Right kidney (tissue), 1 donor: ENCODE measurements at regions not wholly inside any gene's neighbourhood (a gene's known extent, or its start where the extent isn't known, plus 50 kb on each side); places are given as distances from the start of the nearest gene placed in this dataset.

Source experiments
- DNase-seq: peaks from one replicate; pipeline ENCODE4 v3.0.0-alpha.2; 2016

- no peak for DNase-seq
Measured at GRCh38 chr5:175765858-175766257, 105.5 kb upstream of the CPLX2 start.

DNA sequence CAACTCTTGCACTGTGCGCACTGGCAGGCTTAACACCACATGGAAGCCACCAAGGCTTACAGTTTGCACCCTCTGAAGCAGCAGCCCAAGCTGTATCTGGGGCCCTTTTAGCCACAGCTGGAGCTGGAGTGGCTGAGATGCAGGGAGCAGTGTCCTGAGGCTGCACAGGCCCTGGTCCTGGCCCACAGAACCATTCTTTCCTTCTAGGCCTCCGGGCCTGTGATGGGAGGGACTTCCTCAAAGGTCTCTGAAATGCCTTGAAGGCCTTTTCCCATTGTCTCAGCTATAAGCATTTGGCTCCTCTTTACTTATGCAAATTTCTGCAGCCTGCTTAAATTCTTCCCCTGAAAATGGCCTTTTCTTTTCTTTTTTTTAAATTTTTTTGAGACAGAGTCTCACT lies 104.4 kb upstream of the CPLX2 start:
- DNase-seq, result no peak

GRCh38 chr5:175772747-175773533 lies 98.4 kb upstream of the CPLX2 start:
- no peak for DNase-seq

- DNase-seq, result no peak
Measured at GRCh38 chr5:175773534-175774070, 97.8 kb upstream of the CPLX2 start.

- no peak for DNase-seq
Measured at GRCh38 chr5:175775416-175775815, 96.0 kb upstream of the CPLX2 start.

GRCh38 chr5:175778951-175779503 lies 92.4 kb upstream of the CPLX2 start:
- no peak for DNase-seq

GRCh38 chr5:175783739-175784138 lies 87.6 kb upstream of the CPLX2 start:
- DNase-seq, result no peak

DNA sequence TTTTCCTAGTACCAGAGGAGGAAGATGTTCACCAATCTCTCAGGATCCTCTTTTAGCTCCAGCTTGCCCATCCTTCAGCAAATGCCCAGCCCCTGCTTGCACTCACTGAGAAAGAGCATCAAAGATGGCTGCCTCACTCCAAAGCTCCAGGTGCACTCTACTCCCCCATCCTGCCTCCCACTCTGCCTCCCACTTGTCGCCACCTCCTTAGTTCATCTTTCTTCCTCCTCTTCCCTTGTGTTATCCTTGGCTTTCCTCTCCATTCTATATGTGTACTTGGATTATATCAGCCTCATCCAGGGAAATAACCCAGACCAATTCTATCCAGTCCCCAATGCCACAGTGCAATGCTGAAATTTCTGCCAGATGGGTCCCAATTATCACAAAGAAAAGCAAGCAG lies 87.1 kb upstream of the CPLX2 start:
- no peak for DNase-seq

DNA sequence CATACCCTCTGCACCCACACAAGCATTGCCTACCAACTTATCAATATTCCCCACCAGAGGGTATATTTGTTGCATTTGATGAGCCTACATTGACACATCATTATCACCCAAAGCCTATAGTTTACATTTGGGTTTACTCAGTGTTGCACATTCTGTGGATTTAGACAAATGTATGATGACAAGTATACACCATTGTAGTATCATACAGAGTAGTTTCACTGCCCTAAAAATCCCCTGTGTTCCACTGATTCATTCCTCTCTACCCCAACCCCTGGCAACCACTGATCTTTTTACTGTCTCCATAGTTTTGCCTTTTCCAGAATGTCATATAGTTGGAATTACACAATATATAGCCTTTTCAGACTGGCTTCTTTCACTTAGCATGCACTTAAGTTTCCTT lies 85.7 kb upstream of the CPLX2 start:
- DNase-seq, result no peak

DNA sequence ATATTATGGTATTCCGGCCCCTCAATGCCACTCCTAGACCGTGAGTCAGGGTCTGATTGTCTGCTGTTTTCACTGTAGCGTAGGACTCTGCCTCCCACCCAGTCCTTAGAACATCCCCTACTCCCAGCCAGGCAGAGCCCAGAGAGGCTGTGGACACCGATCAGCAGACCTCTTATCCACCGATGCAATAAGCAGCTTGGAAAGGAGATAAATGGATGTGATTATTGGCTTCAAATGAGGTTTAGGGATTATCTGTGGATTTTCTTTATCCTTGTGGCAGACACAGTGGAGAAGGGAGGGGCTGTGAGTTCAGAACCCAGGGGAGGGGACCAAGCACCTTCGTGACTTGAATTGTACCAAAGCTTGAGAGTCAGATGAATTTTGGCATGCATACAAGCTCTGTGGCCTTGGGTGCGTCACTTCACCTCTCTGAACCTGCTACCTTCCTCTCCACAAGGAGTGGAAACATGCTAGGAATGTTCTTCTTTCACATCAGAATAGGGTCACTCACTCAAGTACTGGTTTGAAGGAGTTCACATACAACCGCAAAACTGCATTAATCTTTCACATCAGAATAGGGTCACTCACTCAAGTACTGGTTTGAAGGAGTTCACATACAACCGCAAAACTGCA lies 83.1 kb upstream of the CPLX2 start:
- DNase-seq, result no peak

DNA sequence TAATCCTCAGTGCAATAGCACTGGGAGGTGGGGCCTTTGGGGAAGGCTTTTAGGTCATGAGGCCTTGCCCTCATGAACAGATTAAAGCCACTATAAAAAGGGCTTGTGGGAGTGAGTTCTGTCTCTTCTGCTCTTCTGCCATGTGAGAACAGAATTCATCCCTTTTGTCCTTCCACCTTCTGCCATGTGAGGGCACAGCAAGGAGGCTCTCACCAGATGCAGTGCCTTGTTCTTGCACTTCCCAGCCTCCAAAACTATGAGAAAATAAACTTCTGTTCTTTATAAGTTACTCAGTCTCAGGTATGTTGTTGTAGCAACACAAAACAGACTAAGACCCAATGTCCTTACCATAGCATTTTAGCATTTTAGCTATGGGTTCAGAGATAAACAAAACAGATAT lies 81.7 kb upstream of the CPLX2 start:
- DNase-seq, result no peak

DNA sequence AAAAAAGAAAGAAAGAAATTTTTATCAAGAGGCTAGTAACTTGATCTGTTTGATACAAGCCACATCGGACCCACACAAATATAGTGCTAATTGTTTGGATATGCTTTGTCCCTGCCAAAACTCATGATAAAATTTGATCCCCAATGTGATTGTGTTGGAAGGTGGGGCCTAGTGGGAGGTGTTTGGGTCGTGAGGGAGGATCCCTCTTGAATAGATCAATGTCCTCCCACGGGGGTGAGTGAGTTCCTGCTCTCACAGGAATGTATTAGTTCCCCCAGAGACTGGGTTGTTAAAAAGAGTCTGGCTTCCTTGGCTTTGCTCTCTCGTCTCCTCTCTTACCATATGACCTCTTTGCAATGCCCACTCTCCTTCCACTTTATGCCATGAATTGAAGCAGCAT lies 80.6 kb upstream of the CPLX2 start:
- no peak for DNase-seq

GRCh38 chr5:175795959-175796358 lies 75.4 kb upstream of the CPLX2 start:
- DNase-seq, result no peak

- peak; percentile 92 for DNase-seq
Measured at GRCh38 chr5:175796536-175797499, 74.6 kb upstream of the CPLX2 start.

DNA sequence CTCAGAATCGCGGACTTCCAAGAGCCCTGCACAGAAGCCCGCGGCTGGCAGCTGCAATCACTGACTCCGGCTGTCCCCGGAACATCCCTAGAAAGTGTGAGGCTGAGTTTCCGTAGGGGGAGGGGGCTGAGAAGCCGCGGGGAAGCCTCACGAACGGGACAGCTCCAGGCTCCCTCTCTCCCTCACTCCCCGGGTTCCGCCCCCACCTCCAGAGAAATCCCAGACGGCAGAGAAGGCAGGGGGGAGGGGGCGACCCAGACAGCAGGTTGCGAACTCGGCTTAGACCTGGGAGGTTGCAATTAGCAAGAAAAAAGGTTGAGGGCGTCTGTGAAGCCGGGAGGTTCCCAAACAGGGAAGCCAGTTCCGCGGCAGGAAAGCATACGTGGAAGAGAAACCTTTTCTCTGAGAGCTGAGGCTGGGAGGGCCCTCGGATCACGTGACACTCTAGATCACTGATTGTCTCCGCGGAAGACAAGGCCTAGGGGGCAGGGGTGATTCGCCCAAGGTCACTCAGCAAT lies 73.8 kb upstream of the CPLX2 start:
- no peak for DNase-seq

- DNase-seq, result no peak
Measured at GRCh38 chr5:175798626-175799025, 72.8 kb upstream of the CPLX2 start.

- no peak for DNase-seq
Measured at GRCh38 chr5:175800656-175801081, 70.7 kb upstream of the CPLX2 start.

DNA sequence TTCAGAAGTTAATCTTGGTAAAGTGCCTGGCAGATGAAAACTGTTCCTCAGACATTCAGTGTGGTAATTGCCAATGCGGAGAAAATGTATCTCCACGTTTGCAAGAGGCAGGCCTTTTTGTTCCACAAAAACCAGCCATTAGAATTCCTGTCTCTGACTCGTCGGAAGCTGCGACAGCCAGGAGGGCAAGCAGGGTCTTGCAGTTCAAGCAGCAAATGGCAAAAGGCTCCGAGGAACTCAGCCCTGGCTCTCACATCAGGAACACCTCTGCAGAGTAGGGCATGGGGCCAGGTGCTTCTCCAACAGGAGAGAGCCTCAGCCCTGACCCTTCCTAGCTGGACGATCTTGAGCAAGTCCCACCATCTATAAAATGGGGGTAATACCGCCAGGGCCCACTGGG lies 69.0 kb upstream of the CPLX2 start:
- DNase-seq, result no peak

DNA sequence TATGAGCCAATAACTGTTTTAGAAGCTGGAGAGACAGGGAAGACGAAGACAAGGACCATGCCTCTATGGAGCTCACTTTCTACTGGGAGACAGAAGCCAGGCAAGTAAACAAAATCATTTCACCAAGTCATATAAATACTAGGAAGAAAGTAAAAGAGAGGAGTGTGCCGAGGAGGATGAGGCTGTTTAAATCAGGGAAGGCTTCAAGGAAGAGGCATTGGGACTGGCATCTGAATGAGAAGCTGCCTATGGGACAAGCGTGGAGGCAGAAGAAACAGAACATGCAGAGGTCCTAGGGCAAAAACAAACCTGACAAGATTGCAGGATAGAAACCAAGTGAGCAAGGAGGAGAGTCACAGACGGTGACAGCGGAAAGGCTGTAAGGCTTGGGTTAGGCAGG lies 68.1 kb upstream of the CPLX2 start:
- DNase-seq, result no peak

DNA sequence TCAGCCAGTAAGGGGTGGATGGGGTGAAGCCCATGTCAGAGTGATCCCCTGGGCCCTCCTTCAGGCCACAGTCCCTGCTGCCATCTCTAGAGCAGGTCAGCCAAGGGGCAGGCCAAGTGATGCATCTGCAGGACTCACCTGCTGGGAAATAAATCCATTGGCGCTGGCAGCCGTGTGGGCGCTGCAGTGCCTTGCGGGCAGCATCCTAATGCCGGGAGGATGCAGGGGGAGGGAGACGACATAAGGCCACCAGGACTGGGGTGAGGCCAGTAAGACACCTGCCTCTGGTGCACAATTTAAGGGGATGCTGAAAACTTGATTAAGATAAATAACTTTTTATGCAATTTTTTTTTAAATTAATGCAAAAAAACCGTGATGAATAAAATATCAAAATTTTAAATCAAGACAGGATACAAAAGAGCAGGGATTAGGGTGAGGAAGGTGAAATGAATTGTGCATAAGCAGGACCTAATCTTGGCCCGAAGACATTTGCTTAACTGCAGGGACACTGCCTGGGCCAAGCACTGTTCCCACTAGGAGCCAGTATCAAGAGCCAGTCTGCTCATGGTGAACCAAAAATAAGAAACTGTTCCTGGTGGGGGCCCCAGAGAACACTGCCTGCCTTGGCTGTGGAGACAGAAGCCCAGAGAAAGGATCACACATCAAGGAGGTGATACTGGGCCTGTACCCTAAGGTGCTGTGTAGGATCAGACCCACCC lies 67.5 kb upstream of the CPLX2 start:
- DNase-seq, result no peak

GRCh38 chr5:175805256-175806011 lies 65.9 kb upstream of the CPLX2 start:
- DNase-seq, result no peak
